HG02970 (cell line): ENCODE measurements at regions not wholly inside any gene's neighbourhood (a gene's known extent, or its start where the extent isn't known, plus 50 kb on each side); places are given as distances from the start of the nearest gene placed in this dataset.
"Not testable (repeated sequence)": the region's sequence is repeated elsewhere in the genome, so short reads cannot be mapped to it uniquely, and the experiment has no call there.

Experiments
- ATAC-seq: cut with Tn5 transposase; IDR thresholded peaks from one replicate; pipeline ENCODE4 v1.9.1; 2021; ENCODE audit warnings: mild to moderate bottlenecking, moderate library complexity, moderate number of reproducible peaks; ENCODE audit not compliant: unreplicated experiment, low FRiP score

- ATAC-seq = no peak
Observed at GRCh38 chr6:44020148-44020547, 107.1 kb downstream of the MRPL14 start.

GRCh38 chr6:44017307-44017706 lies 109.9 kb downstream of the MRPL14 start:
- not testable (repeated sequence) for ATAC-seq

- no peak for ATAC-seq
Observed at GRCh38 chr6:44016131-44016870, 111.0 kb downstream of the MRPL14 start.

- no peak for ATAC-seq
Observed at GRCh38 chr6:44012078-44012493, 115.2 kb downstream of the MRPL14 start.

- no peak for ATAC-seq
Observed at GRCh38 chr6:44011350-44011920, 115.8 kb downstream of the MRPL14 start.

GRCh38 chr6:44010411-44011349 lies 116.6 kb downstream of the MRPL14 start:
- no peak for ATAC-seq

- no peak for ATAC-seq
Observed at GRCh38 chr6:44009425-44010321, 117.6 kb downstream of the MRPL14 start.

GRCh38 chr6:44008821-44009370 lies 118.4 kb downstream of the MRPL14 start:
- ATAC-seq = no peak

GRCh38 chr6:44007818-44008621 lies 119.2 kb downstream of the MRPL14 start:
- no peak for ATAC-seq

GRCh38 chr6:44006872-44007303 lies 120.4 kb downstream of the MRPL14 start:
- no peak for ATAC-seq

- no peak for ATAC-seq
Observed at GRCh38 chr6:44006123-44006871, 121.0 kb downstream of the MRPL14 start.

- ATAC-seq = no peak
Observed at GRCh38 chr6:44005507-44005903, 121.7 kb downstream of the MRPL14 start.

- ATAC-seq = no peak
Observed at GRCh38 chr6:44004625-44005506, 122.4 kb downstream of the MRPL14 start.

GRCh38 chr6:44004136-44004535 lies 123.1 kb downstream of the MRPL14 start:
- no peak for ATAC-seq

GRCh38 chr6:44003345-44004061 lies 123.7 kb downstream of the MRPL14 start:
- no peak for ATAC-seq

GRCh38 chr6:44002593-44003344 lies 124.5 kb downstream of the MRPL14 start:
- no peak for ATAC-seq
